SK-N-SH treated with all-trans-retinoic acid at 6 μM for 48 hours (cell line): ENCODE measurements at regions not wholly inside any gene's neighbourhood (a gene's known extent, or its start where the extent isn't known, plus 50 kb on each side); places are given as distances from the start of the nearest gene placed in this dataset.

ENCODE experiments used
- ARNTL ChIP-seq: fragments of 450-650 bp; formaldehyde crosslinking; IDR thresholded peaks from 2 replicates; pipeline ENCODE4 v1.5.0; 2020; ENCODE audit warnings: low read depth, mild to moderate bottlenecking, moderate library complexity, borderline replicate concordance
- ESRRG ChIP-seq: fragments of 250-450 bp; sonication (Bioruptor Pico); IDR thresholded peaks from 2 replicates; pipeline ENCODE4 v1.6.1; 2021; ENCODE audit warnings: mild to moderate bottlenecking
- GLIS3 ChIP-seq: fragments of 250-450 bp; sonication (Bioruptor Pico); IDR thresholded peaks from 2 replicates; pipeline ENCODE4 v1.5.0; 2020; ENCODE audit warnings: mild to moderate bottlenecking, moderate library complexity
- ISL1 ChIP-seq: fragments of 250-450 bp; sonication (Bioruptor Pico); IDR thresholded peaks from 2 replicates; pipeline ENCODE4 v2.1.2; 2022; ENCODE audit warnings: mild to moderate bottlenecking, moderate library complexity
- TCF4 ChIP-seq: fragments of 250-450 bp; sonication (Bioruptor Pico); IDR thresholded peaks from 2 replicates; pipeline ENCODE4 v1.8.0; 2021; ENCODE audit warnings: mild to moderate bottlenecking, moderate library complexity, borderline replicate concordance
- ZFP3 ChIP-seq: fragments of 250-450 bp; sonication (Bioruptor Pico); IDR thresholded peaks from 2 replicates; pipeline ENCODE4 v1.5.0; 2020; ENCODE audit warnings: mild to moderate bottlenecking, moderate library complexity
- ZFP30 ChIP-seq: fragments of 450-650 bp; formaldehyde crosslinking; IDR thresholded peaks from 2 replicates; pipeline ENCODE4 v1.5.0; 2022; ENCODE audit warnings: mild to moderate bottlenecking, moderate library complexity
- TF ChIP-seq, protein P1 (sequence below): fragments of 250-450 bp; sonication (Bioruptor Pico); IDR thresholded peaks from 2 replicates; pipeline ENCODE4 v1.5.1; 2020; ENCODE audit warnings: low read depth, mild to moderate bottlenecking, moderate library complexity
- TF ChIP-seq, protein P2 (sequence below): fragments of 250-450 bp; sonication (Bioruptor Pico); IDR thresholded peaks from 2 replicates; pipeline ENCODE4 v1.8.0; 2020; ENCODE audit warnings: mild to moderate bottlenecking, moderate library complexity, borderline replicate concordance

DNA sequence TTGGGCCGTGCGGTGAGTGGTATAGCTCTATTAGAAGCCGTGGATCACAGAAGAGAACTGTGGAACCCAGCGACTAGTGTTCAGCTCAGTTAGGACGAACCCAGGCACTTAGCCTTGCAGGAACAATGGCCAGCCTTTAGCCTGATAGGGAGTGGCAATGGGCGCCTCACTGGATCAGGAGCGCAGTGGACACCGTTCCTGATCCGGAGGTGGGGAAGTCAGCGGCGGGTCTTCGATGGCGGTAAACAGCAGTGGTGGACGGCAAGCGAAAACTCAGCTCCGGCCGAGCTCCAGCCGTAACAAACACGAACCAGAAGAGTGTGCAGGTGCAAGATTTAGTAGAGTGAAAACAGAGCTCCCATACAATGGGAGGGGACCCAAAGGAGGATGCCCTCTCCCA lies 340.0 kb downstream of the TLE4 start:
- TF ChIP-seq, protein P1, sequence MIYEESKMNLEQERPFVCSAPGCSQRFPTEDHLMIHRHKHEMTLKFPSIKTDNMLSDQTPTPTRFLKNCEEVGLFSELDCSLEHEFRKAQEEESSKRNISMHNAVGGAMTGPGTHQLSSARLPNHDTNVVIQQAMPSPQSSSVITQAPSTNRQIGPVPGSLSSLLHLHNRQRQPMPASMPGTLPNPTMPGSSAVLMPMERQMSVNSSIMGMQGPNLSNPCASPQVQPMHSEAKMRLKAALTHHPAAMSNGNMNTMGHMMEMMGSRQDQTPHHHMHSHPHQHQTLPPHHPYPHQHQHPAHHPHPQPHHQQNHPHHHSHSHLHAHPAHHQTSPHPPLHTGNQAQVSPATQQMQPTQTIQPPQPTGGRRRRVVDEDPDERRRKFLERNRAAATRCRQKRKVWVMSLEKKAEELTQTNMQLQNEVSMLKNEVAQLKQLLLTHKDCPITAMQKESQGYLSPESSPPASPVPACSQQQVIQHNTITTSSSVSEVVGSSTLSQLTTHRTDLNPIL (CRISPR knock-in tag) = no peak
- TF ChIP-seq ZFP30 (no peak), ESRRG (CRISPR knock-in tag) (no peak), ARNTL (CRISPR knock-in tag) (no peak), ZFP3 (CRISPR knock-in tag) (no peak), TCF4 (no peak), ISL1 (CRISPR knock-in tag) (no peak), GLIS3 (CRISPR knock-in tag) (no peak)
- TF ChIP-seq, protein P2, sequence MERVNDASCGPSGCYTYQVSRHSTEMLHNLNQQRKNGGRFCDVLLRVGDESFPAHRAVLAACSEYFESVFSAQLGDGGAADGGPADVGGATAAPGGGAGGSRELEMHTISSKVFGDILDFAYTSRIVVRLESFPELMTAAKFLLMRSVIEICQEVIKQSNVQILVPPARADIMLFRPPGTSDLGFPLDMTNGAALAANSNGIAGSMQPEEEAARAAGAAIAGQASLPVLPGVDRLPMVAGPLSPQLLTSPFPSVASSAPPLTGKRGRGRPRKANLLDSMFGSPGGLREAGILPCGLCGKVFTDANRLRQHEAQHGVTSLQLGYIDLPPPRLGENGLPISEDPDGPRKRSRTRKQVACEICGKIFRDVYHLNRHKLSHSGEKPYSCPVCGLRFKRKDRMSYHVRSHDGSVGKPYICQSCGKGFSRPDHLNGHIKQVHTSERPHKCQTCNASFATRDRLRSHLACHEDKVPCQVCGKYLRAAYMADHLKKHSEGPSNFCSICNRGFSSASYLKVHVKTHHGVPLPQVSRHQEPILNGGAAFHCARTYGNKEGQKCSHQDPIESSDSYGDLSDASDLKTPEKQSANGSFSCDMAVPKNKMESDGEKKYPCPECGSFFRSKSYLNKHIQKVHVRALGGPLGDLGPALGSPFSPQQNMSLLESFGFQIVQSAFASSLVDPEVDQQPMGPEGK (CRISPR knock-in tag) = no peak
